ENCODE measurements at regions not wholly inside any gene's neighbourhood (a gene's known extent, or its start where the extent isn't known, plus 50 kb on each side); places are given as distances from the start of the nearest gene placed in this dataset.

- TF ChIP-seq ZNF274 (IDR thresholded peaks at IDR 0.05; ENCODE audit: low read length) = no peak
- TF ChIP-seq ZNF274 (tag by site-specific recombination; IDR thresholded peaks at IDR 0.05; ENCODE audit: borderline replicate concordance) = no peak
- no peak for TF ChIP-seq CTCF (tag by site-specific recombination; IDR thresholded peaks at IDR 0.05)
- TF ChIP-seq ZNF843 (tag by site-specific recombination; IDR thresholded peaks at IDR 0.05) = no peak
These were observed 473.6 kb upstream of the SLC10A2 start for GRCh38 chr13:103539721-103540381.
